ENCODE measurements at regions not wholly inside any gene's neighbourhood (a gene's known extent, or its start where the extent isn't known, plus 50 kb on each side); places are given as distances from the start of the nearest gene placed in this dataset.
"Not testable (repeated sequence)": the region's sequence is repeated elsewhere in the genome, so short reads cannot be mapped to it uniquely, and the experiment has no call there.

DNA sequence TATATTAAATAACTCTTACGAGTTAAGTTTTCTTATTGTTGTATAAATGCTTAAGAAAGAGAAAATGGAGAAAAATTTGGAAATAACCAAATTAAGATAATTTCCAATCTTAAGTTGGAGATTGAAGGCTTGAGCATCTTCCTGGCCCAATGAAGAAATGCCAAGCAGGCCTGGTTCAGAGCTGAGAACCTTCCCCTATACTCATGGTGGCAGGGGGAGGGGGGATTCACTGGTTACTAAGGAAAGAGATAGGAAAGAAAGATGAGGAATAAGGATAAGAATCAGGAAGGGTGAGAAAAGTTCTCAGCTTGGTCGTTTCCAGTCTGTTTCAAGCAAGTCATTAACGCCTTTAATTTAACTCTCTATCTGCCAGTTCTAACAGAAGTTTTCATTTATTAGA is 166.2 kb downstream of the AVL9 start:
- DNase-seq (ENCODE audit: extremely low spot score, insufficient read length, low read depth) = no peak
- FAIRE-seq = no peak

DNA sequence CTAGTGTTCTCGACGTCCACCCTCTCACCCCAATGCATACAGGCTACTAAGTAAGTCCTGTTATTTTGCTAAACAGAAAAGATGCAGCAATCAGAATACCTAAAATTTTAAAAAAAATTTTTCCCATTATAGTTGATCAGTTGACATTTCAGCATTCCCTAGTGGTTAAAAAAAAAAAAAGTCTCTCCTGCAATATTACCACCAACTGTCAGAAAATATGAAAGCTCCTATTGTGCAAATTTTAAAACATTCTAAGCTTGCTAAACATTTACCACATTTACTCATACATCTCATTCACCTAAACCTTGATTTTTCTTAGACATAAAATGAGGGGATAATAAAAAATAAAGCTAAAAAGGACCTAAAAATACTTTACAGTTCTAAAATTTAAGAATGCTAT is 165.6 kb downstream of the AVL9 start:
- no peak for DNase-seq (ENCODE audit: extremely low spot score, insufficient read length, low read depth)

DNA sequence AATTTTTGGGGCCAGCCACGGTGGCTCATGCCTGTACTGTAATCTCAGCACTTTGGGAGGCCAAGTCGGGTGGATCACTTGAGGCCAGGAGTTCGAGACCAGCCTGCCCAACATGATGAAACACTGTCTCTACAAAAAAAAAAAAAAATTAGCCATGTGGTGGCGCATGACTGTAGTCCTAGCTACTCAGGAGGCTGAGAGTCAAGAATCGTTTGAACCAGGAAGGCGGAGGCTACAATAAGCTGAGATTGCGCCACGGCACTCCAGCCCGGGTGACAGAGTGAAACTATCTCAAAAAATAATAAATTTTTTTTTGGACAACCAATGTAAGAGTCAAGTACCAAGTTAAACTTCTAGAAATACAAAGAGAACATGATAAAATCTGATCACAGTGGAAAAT is 164.6 kb downstream of the AVL9 start:
- DNase-seq (ENCODE audit: extremely low spot score, insufficient read length, low read depth) (no peak), FAIRE-seq (no peak)

More for the DNA sequence above, 165.6 kb downstream of the AVL9 start:
- FAIRE-seq = no peak

DNA sequence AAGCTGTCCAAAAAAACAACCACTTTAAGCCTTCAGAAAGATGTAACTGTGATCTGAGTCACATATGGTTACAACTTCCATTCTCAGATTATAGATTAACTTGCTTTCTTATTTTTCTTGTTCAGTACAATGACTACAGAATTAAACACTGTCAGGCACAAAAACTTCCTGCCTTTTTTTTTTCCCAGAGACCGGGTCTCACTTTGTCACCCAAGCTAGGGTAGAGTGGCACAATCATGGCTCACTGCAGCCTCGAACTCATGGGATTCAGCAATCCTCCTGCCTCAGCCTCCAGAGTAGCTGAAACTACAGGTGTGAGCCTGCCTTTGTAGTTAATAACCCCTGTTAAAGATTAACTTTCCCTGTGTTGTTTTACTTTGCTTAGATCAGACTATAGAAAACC is 163.2 kb downstream of the AVL9 start:
- DNase-seq (ENCODE audit: extremely low spot score, insufficient read length, low read depth) (no peak), FAIRE-seq (peak; percentile 59)

DNA sequence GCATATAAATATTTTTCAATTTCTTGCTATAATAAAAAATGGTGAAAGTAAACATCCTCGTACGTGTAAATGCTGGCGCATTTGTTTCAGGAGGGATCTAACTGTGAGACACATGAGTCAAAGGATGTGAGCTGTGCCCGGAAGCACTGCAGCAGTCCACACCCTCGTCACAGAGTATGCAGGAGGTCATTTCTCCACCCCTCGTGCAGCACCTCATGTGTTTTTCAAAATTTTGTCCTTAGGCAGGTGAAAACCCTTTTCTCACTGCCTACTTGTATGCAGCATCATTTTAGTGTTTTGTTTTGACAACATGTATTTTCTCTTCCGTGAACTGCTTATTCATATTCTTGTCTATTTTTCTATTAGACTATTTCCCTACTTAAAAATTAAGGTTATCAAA is 162.7 kb downstream of the AVL9 start:
- DNase-seq (ENCODE audit: extremely low spot score, insufficient read length, low read depth) (no peak), FAIRE-seq (no peak)

DNA sequence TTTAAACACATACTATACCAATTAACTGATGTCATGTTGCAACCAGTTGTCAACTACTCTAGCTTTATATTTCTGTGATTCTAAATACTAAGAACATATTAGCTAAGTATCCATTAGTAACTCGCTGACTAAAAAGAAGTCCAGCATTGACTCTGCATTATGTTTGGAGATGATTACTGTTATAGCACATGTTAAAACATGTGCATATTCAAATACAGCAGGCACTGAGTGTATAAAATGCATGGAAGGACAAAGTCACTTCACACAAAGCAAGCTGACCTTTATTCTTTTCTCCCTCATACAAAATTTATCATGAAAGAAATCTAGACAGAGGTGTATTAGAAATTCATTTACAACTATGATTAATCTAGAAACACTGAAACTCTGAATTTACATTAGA is 159.3 kb downstream of the AVL9 start:
- DNase-seq (ENCODE audit: extremely low spot score, insufficient read length, low read depth) = not testable (repeated sequence)
- FAIRE-seq = peak; percentile 12

DNA sequence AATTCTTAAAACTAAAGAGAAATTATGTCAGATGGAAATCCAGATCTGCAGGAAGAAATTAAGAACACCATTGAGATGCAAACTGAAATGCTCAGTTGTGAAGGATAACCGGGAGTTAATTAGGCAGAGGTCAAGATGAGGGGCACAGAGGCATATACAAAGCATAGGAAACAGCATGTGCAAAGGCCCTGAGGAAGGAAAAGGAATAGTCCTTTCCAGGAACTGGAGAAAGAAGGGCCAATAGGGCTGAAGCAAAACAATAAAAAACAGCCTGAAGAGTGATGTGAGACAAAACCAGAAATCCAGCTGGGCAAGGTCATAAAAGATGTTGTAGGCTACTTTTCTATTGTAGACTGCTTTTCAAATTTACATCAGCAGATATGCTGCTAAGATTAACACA is 155.1 kb downstream of the AVL9 start:
- not testable (repeated sequence) for DNase-seq (ENCODE audit: extremely low spot score, insufficient read length, low read depth); FAIRE-seq

DNA sequence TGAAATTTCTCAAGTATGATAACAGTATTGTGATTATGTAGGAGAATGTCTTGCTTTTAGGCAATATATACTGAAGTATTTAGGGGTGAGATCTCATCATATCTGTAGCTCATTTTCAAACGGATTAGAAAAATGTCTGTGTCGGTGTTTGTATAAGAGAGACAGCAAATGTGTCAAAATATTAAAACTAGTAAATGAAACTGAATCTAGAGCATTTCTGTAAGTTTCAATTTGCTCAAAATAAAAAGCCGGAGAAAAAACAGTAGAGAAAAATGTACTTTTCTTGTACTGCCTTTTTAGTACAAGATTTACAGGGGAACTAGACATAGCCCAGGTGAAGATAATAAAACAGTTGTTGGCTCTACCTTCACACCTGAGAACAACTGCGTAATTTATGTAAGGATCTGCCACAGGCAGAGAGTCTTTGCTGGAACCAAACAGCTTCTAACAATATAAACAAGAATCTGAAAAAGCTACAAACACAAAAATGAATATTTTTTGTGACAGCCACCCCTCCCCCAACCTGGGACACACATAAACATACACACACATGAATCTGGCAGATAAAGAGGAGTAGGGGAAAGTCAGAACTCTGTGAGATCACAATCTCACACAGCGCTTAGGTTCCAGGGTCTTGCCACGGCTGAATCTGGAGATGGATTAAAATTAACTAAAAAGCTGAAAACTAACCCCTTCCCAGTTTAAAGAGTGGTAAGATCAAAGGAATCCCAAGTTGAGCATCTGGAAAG is 153.3 kb downstream of the AVL9 start:
- no peak for FAIRE-seq
- DNase-seq (ENCODE audit: extremely low spot score, insufficient read length, low read depth) = no peak

DNA sequence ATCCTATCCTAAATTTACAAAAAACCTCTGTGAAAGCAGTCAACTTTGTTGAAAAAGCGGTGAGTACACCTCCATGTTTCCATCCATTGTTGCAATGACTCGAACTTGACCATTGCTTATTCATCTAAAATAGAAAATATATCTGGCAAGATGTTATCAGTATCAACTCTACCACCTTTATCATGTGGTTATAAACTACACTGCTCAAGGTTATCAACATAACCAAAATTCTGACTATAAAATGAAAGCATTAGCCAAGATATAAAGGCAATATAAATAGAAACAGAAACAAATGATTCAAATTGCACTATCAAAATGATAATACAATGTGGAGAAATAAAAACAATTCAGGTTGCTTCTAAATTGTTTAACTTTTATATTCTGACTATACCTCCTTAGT is 150.0 kb downstream of the AVL9 start:
- FAIRE-seq = peak; percentile 55
- not testable (repeated sequence) for DNase-seq (ENCODE audit: extremely low spot score, insufficient read length, low read depth)

DNA sequence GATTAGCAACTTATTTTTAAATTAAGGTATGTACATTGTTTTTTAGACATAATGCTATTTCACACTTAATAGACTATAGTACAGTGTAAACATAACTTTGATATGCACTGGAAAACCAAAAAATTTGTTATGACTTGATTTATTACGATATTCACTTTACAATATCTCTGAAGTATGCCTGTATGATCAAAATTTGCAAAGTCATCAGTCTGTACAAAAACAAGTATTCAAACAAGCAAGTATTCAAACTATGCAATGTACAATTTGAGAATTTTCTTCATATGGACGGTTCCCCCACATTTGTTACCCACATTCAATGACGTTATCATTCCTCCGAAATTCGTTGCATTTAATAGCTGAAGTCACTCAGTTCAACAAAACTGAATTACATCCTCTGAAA is 147.9 kb downstream of the AVL9 start:
- FAIRE-seq (no peak), DNase-seq (ENCODE audit: extremely low spot score, insufficient read length, low read depth) (no peak)

DNA sequence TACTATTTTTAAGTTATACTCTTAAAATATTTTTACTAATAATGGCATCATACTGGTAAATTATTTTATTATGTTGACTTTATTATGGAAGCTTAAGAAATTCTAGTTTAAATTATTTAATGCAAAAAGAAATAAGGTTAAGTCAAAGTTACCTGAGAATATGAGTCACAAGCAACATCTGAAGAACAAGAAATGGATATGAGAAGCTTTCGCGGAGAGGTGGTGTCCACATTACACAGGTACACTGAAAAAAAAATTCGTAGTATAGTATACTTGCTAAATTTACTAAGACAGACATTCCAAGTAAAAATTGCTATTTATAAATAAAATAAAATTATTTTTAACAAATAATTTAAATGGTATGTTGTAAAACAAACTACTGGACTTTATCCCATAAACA is 143.8 kb downstream of the AVL9 start:
- FAIRE-seq (no peak), DNase-seq (ENCODE audit: extremely low spot score, insufficient read length, low read depth) (no peak)

DNA sequence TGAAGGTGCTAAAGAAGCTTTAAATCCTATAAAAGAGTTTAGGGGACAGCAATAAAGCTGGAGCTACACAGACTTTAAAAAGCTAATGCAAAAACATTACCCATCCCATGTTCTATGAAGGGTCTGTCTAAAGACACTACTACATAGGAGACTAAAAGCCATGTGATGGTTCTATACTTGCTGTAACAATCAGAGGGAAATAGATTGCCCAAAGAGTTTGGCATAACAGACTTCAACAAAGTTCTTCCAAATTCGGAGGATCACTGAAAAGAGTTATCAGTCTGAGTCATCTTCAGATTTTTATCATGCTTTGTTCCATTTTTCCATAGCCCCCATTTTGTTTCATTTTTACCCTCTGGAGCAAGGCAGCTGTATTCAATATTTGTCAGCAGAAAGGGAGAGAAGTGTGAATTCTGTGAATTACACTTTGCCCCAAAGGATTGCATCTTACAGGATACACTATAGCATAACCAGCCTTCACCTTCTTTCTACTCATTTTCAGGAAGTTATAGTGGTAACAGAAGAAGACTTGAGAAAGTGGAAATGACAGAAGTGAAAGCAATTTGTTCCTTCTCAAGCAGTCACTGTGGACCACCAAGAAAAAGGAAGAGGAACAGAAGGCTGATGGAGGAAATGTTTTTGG is 143.3 kb downstream of the AVL9 start:
- peak; percentile 77 for FAIRE-seq

More for the DNA sequence above, 143.3 kb downstream of the AVL9 start:
- DNase-seq (ENCODE audit: extremely low spot score, insufficient read length, low read depth) = not testable (repeated sequence)

All from GM18507 (cell line).